H9 (cell line): ENCODE measurements at regions not wholly inside any gene's neighbourhood (a gene's known extent, or its start where the extent isn't known, plus 50 kb on each side); places are given as distances from the start of the nearest gene placed in this dataset.

Experiments
- DNase-seq: peaks from one replicate; pipeline ENCODE4 v3.0.0-alpha.2; 2017
- H2AFZ ChIP-seq: one replicate; pipeline ENCODE4 v1.6.1; 2013; ENCODE audit warnings: mild to moderate bottlenecking, low read length, control low read depth, moderate library complexity
- H2AK5ac ChIP-seq: 2 replicates; pipeline ENCODE4 v1.6.1; 2013; ENCODE audit warnings: low read length, control low read depth, mixed read lengths; ENCODE audit not compliant: insufficient read length
- H2BK120ac ChIP-seq: one replicate; pipeline ENCODE4 v1.6.1; 2013; ENCODE audit warnings: low read depth, mild to moderate bottlenecking, low read length, control low read depth, inconsistent platforms; ENCODE audit not compliant: poor library complexity, severe bottlenecking
- H2BK12ac ChIP-seq: 2 replicates; pipeline ENCODE4 v1.6.1; 2013; ENCODE audit warnings: low read length, control low read depth, mixed read lengths, low read depth; ENCODE audit not compliant: insufficient read length
- H2BK15ac ChIP-seq: 2 replicates; pipeline ENCODE4 v1.6.1; 2013; ENCODE audit warnings: low read depth, low read length, control low read depth
- H2BK20ac ChIP-seq: one replicate; pipeline ENCODE4 v1.6.1; 2013; ENCODE audit warnings: low read depth, mild to moderate bottlenecking, low read length, control low read depth, inconsistent platforms; ENCODE audit not compliant: poor library complexity, severe bottlenecking
- H2BK5ac ChIP-seq: 2 replicates; pipeline ENCODE4 v1.6.1; 2013; ENCODE audit warnings: low read length, control low read depth, mixed read lengths; ENCODE audit not compliant: insufficient read length
- H3K14ac ChIP-seq: 2 replicates; pipeline ENCODE4 v1.6.1; 2013; ENCODE audit warnings: low read length, control low read depth; ENCODE audit not compliant: insufficient read depth
- H3K18ac ChIP-seq: 2 replicates; pipeline ENCODE4 v1.6.1; 2013; ENCODE audit warnings: low read depth, mild to moderate bottlenecking, mixed read lengths, low read length, control low read depth; ENCODE audit not compliant: insufficient read length
- H3K23ac ChIP-seq: 2 replicates; pipeline ENCODE4 v1.6.1; 2013; ENCODE audit warnings: low read length, control low read depth, mixed read lengths, low read depth; ENCODE audit not compliant: insufficient read length
- H3K23me2 ChIP-seq: 2 replicates; pipeline ENCODE4 v1.6.1; 2013; ENCODE audit warnings: low read depth, mild to moderate bottlenecking, mixed read lengths, low read length, control low read depth; ENCODE audit not compliant: insufficient read length, poor library complexity, severe bottlenecking
- H3K27ac ChIP-seq: 2 replicates; pipeline ENCODE4 v1.5.1; 2013; ENCODE audit warnings: low read length, control low read depth, mixed read lengths, low read depth; ENCODE audit not compliant: insufficient read length
- H3K27me3 ChIP-seq: 2 replicates; pipeline ENCODE4 v1.6.1; 2013; ENCODE audit warnings: low read length, control low read depth, inconsistent platforms; ENCODE audit not compliant: insufficient read depth
- H3K4ac ChIP-seq: 2 replicates; pipeline ENCODE4 v1.6.1; 2013; ENCODE audit warnings: low read depth, mild to moderate bottlenecking, control low read depth, inconsistent platforms, low read length, moderate library complexity
- H3K4me1 ChIP-seq: 2 replicates; pipeline ENCODE4 v1.6.1; 2013; ENCODE audit warnings: low read length, control low read depth, inconsistent platforms; ENCODE audit not compliant: insufficient read depth
- H3K4me2 ChIP-seq: 2 replicates; pipeline ENCODE4 v1.6.1; 2013; ENCODE audit warnings: low read length, control low read depth, mixed read lengths; ENCODE audit not compliant: insufficient read length, insufficient read depth
- H3K56ac ChIP-seq: 2 replicates; pipeline ENCODE4 v1.6.1; 2013; ENCODE audit warnings: low read depth, mild to moderate bottlenecking, mixed read lengths, low read length, control low read depth; ENCODE audit not compliant: insufficient read length
- H3K79me1 ChIP-seq: 2 replicates; pipeline ENCODE4 v1.6.1; 2013; ENCODE audit warnings: low read depth, mild to moderate bottlenecking, moderate library complexity, low read length, control low read depth, inconsistent platforms; ENCODE audit not compliant: insufficient read depth, poor library complexity, severe bottlenecking
- H3K79me2 ChIP-seq: 2 replicates; pipeline ENCODE4 v1.6.1; 2013; ENCODE audit warnings: low read length, control low read depth, inconsistent platforms; ENCODE audit not compliant: insufficient read depth
- H3K9ac ChIP-seq: 2 replicates; pipeline ENCODE4 v1.6.1; 2013; ENCODE audit warnings: low read length, control low read depth, mixed read lengths; ENCODE audit not compliant: insufficient read length; ENCODE audit errors: extremely low read depth
- H3K9me3 ChIP-seq: one replicate; pipeline ENCODE4 v1.6.1; 2013; ENCODE audit warnings: low read depth, low read length, inconsistent platforms; ENCODE audit not compliant: control insufficient read depth
- H3T11ph ChIP-seq: one replicate; pipeline ENCODE4 v1.6.1; 2013; ENCODE audit warnings: mild to moderate bottlenecking, low read length, control low read depth, inconsistent platforms
- H4K20me1 ChIP-seq: one replicate; pipeline ENCODE4 v1.6.1; 2013; ENCODE audit not compliant: control insufficient read depth, insufficient read length, insufficient read depth
- H4K5ac ChIP-seq: 2 replicates; pipeline ENCODE4 v1.6.1; 2013; ENCODE audit warnings: low read depth, mild to moderate bottlenecking, mixed read lengths, low read length, control low read depth; ENCODE audit not compliant: insufficient read length
- H4K8ac ChIP-seq: replicated peaks from 2 replicates; pipeline ENCODE4 v1.6.1; 2013; ENCODE audit warnings: low read length, control low read depth, mixed read lengths, low read depth; ENCODE audit not compliant: insufficient read length
- H4K91ac ChIP-seq: 2 replicates; pipeline ENCODE4 v1.6.1; 2013; ENCODE audit warnings: low read depth, mild to moderate bottlenecking, moderate library complexity, mixed read lengths, low read length, control low read depth; ENCODE audit not compliant: insufficient read length
- H3K27ac Mint-ChIP-seq, 3 experiments: 2 replicates in 2 of 3; 3 replicates in 1 of 3; pipeline ENCODE4 v1.8.0; 2020 to 2021; ENCODE audit warnings: mixed read lengths in 3 of 3, mild to moderate bottlenecking in 1 of 3, moderate library complexity in 1 of 3
- H3K27me3 Mint-ChIP-seq: 2 replicates; pipeline ENCODE4 v1.8.0; 2021; ENCODE audit warnings: low read depth, mild to moderate bottlenecking, moderate library complexity, mixed read lengths
- H3K36me3 Mint-ChIP-seq, 3 experiments: 2 replicates in 2 of 3; 3 replicates in 1 of 3; pipeline ENCODE4 v1.8.0; 2020 to 2021; ENCODE audit warnings: low read depth in 3 of 3, mixed read lengths in 3 of 3; ENCODE audit not compliant: insufficient read depth in 1 of 3
- H3K4me1 Mint-ChIP-seq, 2 experiments: 2 replicates each; pipeline ENCODE4 v1.8.0; 2020; ENCODE audit warnings: mixed read lengths in 2 of 2
- H3K4me3 Mint-ChIP-seq, 2 experiments: 2 replicates in 1 of 2; 3 replicates in 1 of 2; pipeline ENCODE4 v1.8.0; 2020 to 2021; ENCODE audit warnings: mild to moderate bottlenecking in 2 of 2, mixed read lengths in 2 of 2, moderate library complexity in 1 of 2
- H3K9me3 Mint-ChIP-seq, 2 experiments: 2 replicates in 1 of 2; 3 replicates in 1 of 2; pipeline ENCODE4 v1.8.0; 2020; ENCODE audit warnings: mild to moderate bottlenecking in 2 of 2, mixed read lengths in 2 of 2, moderate library complexity in 1 of 2
- WGBS: extraction: QIAGEN DNeasy Blood & Tissue Kit; methylation state at CpG from one replicate; pipeline ENCODE4 v1.1.7; 2013; ENCODE audit warnings: missing lambda C conversion rate, low lambda C conversion rate, mixed read lengths; ENCODE audit not compliant: insufficient read length; ENCODE audit errors: extremely low coverage; 5-methylcytosine and 5-hydroxymethylcytosine counted together
- TF ChIP-seq, protein P1 (sequence below): fragments of 200-600 bp; sonication (generic); conservative IDR thresholded peaks from 3 replicates; pipeline ENCODE4 v1.8.0; 2021; ENCODE audit warnings: antibody characterized with exemption, mild to moderate bottlenecking

GRCh38 chr7:139131-139530 lies 53.2 kb upstream of the FAM20C start:
- Histone ChIP-seq H2BK120ac (no peak overlapping the region), H3K23ac (no peak overlapping the region), H2BK20ac (no peak overlapping the region), H2BK5ac (no peak overlapping the region), H2BK12ac (no peak overlapping the region), H3K79me2 (no peaks in the 10 kb centered on the region), H2BK15ac (no peak overlapping the region), H3K4me1 (no peaks in the 10 kb centered on the region), H4K8ac (no peak overlapping the region), H3K14ac (peak overlapping the region; percentile 33; the same call in 1 of the 2 replicates), H3K9ac (no peak overlapping the region), H3K9me3 (no peaks in the 10 kb centered on the region), H4K5ac (no peak overlapping the region), H2AFZ (no peak overlapping the region), H3K4me2 (no peak overlapping the region), H3K79me1 (no peaks in the 10 kb centered on the region), H4K20me1 (no peaks in the 10 kb centered on the region), H3K27me3 (no peaks in the 10 kb centered on the region), H3K27ac (no peak overlapping the region), H4K91ac (no peak overlapping the region), H3K4ac (no peak overlapping the region), H3K18ac (no peak overlapping the region), H3T11ph (no peak overlapping the region), H3K56ac (no peak overlapping the region), H2AK5ac (no peak overlapping the region), H3K23me2 (peaks cover 4% of the 10 kb centered on the region)
- Mint-ChIP-seq H3K27me3 (peaks cover 9% of the 10 kb centered on the region), H3K9me3 (no peaks in the 10 kb centered on the region), H3K27ac (peak overlapping the region in 2 of 3 experiments; percentile 47 to 79; a peak in 1 of 7 replicates), H3K4me1 (peaks cover 14 to 15% of the 10 kb centered on the region in 2 experiments), H3K4me3 (no peak overlapping the region; a peak in 1 of 5 replicates), H3K36me3 (peaks cover 0 to 3% (median 2%) of the 10 kb centered on the region in 3 experiments; a peak in 4 of 7 replicates)
- TF ChIP-seq, protein P1, sequence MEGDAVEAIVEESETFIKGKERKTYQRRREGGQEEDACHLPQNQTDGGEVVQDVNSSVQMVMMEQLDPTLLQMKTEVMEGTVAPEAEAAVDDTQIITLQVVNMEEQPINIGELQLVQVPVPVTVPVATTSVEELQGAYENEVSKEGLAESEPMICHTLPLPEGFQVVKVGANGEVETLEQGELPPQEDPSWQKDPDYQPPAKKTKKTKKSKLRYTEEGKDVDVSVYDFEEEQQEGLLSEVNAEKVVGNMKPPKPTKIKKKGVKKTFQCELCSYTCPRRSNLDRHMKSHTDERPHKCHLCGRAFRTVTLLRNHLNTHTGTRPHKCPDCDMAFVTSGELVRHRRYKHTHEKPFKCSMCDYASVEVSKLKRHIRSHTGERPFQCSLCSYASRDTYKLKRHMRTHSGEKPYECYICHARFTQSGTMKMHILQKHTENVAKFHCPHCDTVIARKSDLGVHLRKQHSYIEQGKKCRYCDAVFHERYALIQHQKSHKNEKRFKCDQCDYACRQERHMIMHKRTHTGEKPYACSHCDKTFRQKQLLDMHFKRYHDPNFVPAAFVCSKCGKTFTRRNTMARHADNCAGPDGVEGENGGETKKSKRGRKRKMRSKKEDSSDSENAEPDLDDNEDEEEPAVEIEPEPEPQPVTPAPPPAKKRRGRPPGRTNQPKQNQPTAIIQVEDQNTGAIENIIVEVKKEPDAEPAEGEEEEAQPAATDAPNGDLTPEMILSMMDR = no peak
- DNase-seq = no peak
- WGBS = no CpG with 5 or more reads among the region's 6 CpGs
